K562 (cell line): ENCODE measurements at regions not wholly inside any gene's neighbourhood (a gene's known extent, or its start where the extent isn't known, plus 50 kb on each side); places are given as distances from the start of the nearest gene placed in this dataset.

Experiments used
- BRF1 ChIP-seq: IDR thresholded peaks from 3 replicates; pipeline ENCODE4 v1.6.1; 2011; ENCODE audit warnings: borderline replicate concordance, mild to moderate bottlenecking; ENCODE audit not compliant: insufficient read length; ENCODE audit errors: extremely low read depth
- DMBX1 ChIP-seq: fragments of 250-450 bp; sonication (Bioruptor Pico); IDR thresholded peaks from 2 replicates; pipeline ENCODE4 v1.8.0; 2022; ENCODE audit warnings: inconsistent platforms, mild to moderate bottlenecking, moderate library complexity, borderline replicate concordance
- KDM1A ChIP-seq, 2 experiments: fragments of 450-650 bp; IDR thresholded peaks; 2 replicates each; pipeline ENCODE4 v1.6.1; 2016; ENCODE audit warnings: mild to moderate bottlenecking in 2 of 2
- KHSRP ChIP-seq: fragments of 450-650 bp; IDR thresholded peaks from 2 replicates; pipeline ENCODE4 v1.6.1; 2017
- MECOM ChIP-seq: fragments of 250-450 bp; sonication (Bioruptor Pico); IDR thresholded peaks from 2 replicates; pipeline ENCODE4 v1.8.0; 2022; ENCODE audit warnings: inconsistent platforms
- POLR3G ChIP-seq: IDR thresholded peaks from 2 replicates; pipeline ENCODE4 v1.6.1; 2011; ENCODE audit not compliant: insufficient read length, insufficient replicate concordance; ENCODE audit errors: extremely low read depth
- PRMT5 ChIP-seq: sonication (generic); formaldehyde crosslinking; IDR thresholded peaks from 2 replicates; pipeline ENCODE4 v1.5.0; 2020; ENCODE audit warnings: missing genetic modification reagents
- RB1 ChIP-seq: fragments of 450-650 bp; IDR thresholded peaks from 2 replicates; pipeline ENCODE4 v1.6.1; 2017; ENCODE audit warnings: low read depth, mild to moderate bottlenecking
- RBBP5 ChIP-seq: fragments of 200-600 bp; sonication (generic); IDR thresholded peaks from 2 replicates; pipeline ENCODE4 v1.6.1; 2012; ENCODE audit warnings: borderline replicate concordance, mild to moderate bottlenecking, low read length, control low read depth, inconsistent platforms; ENCODE audit not compliant: insufficient read depth, poor library complexity, severe bottlenecking
- SMARCA5 ChIP-seq: fragments of 450-650 bp; IDR thresholded peaks from 2 replicates; pipeline ENCODE4 v1.6.1; 2016
- ZC3H4 ChIP-seq: sonication (generic); formaldehyde crosslinking; IDR thresholded peaks from 2 replicates; pipeline ENCODE4 v1.9.0; 2021; ENCODE audit warnings: missing genetic modification reagents, borderline replicate concordance
- ZSCAN32 ChIP-seq: fragments of 450-650 bp; formaldehyde crosslinking; IDR thresholded peaks from 2 replicates; pipeline ENCODE4 v1.4.0; 2020; ENCODE audit warnings: mild to moderate bottlenecking, moderate library complexity
- TF ChIP-seq, protein P1 (sequence below): sonication (generic); formaldehyde crosslinking; IDR thresholded peaks from 2 replicates; pipeline ENCODE4 v1.8.0; 2022; ENCODE audit warnings: mild to moderate bottlenecking, missing genetic modification reagents
- TF ChIP-seq, protein P2 (sequence below): IDR thresholded peaks from 2 replicates; pipeline ENCODE4 v1.6.1; 2012; ENCODE audit warnings: low read depth, low read length, improper control_type of control experiment, borderline replicate concordance
- TF ChIP-seq, protein P3 (sequence below): fragments of 450-650 bp; IDR thresholded peaks from 2 replicates; pipeline ENCODE4 v1.6.1; 2016; ENCODE audit warnings: low read depth, mild to moderate bottlenecking, moderate library complexity

DNA sequence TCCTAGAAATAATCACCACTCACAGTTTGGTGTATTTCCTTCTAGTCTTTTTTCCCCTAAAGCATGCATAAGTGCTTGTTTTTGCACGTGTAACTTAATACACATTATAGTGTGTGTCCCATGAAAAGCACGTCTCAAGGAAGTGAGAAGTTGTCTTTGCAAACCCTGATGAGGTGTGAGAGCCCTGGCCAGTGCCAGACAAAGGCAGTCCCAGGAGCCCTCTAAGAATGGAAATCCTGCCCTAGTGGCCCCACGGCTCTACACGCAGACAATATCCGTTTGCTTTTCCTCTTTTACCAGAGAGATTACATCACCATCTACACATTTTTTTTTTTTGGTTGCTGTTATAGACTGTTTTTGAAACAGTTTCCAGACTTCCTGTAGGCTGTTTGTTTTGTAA is 85.5 kb upstream of the FZD10 start (continued):
- TF ChIP-seq RBBP5 (no peak), MECOM (CRISPR knock-in tag) (no peak), RB1 (no peak), ZSCAN32 (CRISPR knock-in tag) (no peak), KHSRP (no peak), DMBX1 (CRISPR knock-in tag) (no peak), ZC3H4 (no peak), PRMT5 (CRISPR knock-in tag) (no peak), BRF1 (no peak), KDM1A (IDR thresholded peaks at IDR 0.05) (no peak), POLR3G (no peak), SMARCA5 (no peak)
- TF ChIP-seq, protein P1, sequence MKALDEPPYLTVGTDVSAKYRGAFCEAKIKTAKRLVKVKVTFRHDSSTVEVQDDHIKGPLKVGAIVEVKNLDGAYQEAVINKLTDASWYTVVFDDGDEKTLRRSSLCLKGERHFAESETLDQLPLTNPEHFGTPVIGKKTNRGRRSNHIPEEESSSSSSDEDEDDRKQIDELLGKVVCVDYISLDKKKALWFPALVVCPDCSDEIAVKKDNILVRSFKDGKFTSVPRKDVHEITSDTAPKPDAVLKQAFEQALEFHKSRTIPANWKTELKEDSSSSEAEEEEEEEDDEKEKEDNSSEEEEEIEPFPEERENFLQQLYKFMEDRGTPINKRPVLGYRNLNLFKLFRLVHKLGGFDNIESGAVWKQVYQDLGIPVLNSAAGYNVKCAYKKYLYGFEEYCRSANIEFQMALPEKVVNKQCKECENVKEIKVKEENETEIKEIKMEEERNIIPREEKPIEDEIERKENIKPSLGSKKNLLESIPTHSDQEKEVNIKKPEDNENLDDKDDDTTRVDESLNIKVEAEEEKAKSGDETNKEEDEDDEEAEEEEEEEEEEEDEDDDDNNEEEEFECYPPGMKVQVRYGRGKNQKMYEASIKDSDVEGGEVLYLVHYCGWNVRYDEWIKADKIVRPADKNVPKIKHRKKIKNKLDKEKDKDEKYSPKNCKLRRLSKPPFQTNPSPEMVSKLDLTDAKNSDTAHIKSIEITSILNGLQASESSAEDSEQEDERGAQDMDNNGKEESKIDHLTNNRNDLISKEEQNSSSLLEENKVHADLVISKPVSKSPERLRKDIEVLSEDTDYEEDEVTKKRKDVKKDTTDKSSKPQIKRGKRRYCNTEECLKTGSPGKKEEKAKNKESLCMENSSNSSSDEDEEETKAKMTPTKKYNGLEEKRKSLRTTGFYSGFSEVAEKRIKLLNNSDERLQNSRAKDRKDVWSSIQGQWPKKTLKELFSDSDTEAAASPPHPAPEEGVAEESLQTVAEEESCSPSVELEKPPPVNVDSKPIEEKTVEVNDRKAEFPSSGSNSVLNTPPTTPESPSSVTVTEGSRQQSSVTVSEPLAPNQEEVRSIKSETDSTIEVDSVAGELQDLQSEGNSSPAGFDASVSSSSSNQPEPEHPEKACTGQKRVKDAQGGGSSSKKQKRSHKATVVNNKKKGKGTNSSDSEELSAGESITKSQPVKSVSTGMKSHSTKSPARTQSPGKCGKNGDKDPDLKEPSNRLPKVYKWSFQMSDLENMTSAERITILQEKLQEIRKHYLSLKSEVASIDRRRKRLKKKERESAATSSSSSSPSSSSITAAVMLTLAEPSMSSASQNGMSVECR (CRISPR knock-in tag), result no peak
- TF ChIP-seq, protein P2, sequence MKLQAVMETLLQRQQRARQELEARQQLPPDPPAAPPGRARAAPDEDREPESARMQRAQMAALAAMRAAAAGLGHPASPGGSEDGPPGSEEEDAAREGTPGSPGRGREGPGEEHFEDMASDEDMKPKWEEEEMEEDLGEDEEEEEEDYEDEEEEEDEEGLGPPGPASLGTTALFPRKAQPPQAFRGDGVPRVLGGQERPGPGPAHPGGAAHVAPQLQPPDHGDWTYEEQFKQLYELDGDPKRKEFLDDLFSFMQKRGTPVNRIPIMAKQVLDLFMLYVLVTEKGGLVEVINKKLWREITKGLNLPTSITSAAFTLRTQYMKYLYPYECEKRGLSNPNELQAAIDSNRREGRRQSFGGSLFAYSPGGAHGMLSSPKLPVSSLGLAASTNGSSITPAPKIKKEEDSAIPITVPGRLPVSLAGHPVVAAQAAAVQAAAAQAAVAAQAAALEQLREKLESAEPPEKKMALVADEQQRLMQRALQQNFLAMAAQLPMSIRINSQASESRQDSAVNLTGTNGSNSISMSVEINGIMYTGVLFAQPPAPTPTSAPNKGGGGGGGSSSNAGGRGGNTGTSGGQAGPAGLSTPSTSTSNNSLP, result no peak
- TF ChIP-seq, protein P3, sequence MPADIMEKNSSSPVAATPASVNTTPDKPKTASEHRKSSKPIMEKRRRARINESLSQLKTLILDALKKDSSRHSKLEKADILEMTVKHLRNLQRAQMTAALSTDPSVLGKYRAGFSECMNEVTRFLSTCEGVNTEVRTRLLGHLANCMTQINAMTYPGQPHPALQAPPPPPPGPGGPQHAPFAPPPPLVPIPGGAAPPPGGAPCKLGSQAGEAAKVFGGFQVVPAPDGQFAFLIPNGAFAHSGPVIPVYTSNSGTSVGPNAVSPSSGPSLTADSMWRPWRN, result no peak
